Gastroesophageal sphincter (tissue), 4 donors: ENCODE measurements at regions not wholly inside any gene's neighbourhood (a gene's known extent, or its start where the extent isn't known, plus 50 kb on each side); places are given as distances from the start of the nearest gene placed in this dataset.

Experiments
- ATAC-seq: fragments of 150-250 bp; one replicate; pipeline ENCODE4 v1.9.1; 2016; ENCODE audit warnings: mild to moderate bottlenecking, moderate library complexity
- H3K27ac ChIP-seq, 4 donors: fragments of 200-600 bp; sonication (generic) in 3 of 4; 1 replicate in 3 of 4; 2 replicates in 1 of 4; pipeline ENCODE4 v1.5.1; 2016 to 2019
- H3K27me3 ChIP-seq: fragments of 200-600 bp; sonication (generic); one replicate; pipeline ENCODE4 v1.5.1; 2019
- H3K36me3 ChIP-seq, 2 donors: fragments of 200-600 bp; sonication (generic); one replicate each; pipeline ENCODE4 v1.5.1; 2019; ENCODE audit warnings: control low read depth in 1 of 2
- H3K4me1 ChIP-seq, 3 donors: fragments of 200-600 bp; sonication (generic); 1 replicate in 2 of 3; 2 replicates in 1 of 3; pipeline ENCODE4 v1.5.1; 2016 to 2019; ENCODE audit warnings: control low read depth in 2 of 3
- H3K4me3 ChIP-seq, 2 donors: fragments of 200-600 bp; sonication (generic); one replicate each; pipeline ENCODE4 v1.5.1; 2019; ENCODE audit warnings: mild to moderate bottlenecking in 1 of 2, moderate library complexity in 1 of 2
- H3K9me3 ChIP-seq, 3 donors: fragments of 200-600 bp; sonication (generic); one replicate each; pipeline ENCODE4 v1.5.1; 2017 to 2019; ENCODE audit warnings: control low read depth in 2 of 3
- CTCF ChIP-seq, 4 experiments: fragments of 200-600 bp in 2 of 4; fragments of 450-650 bp in 2 of 4; sonication (generic) in 1 of 4; IDR thresholded peaks; one replicate each; pipeline ENCODE4 v1.5.1; 2017 to 2019; ENCODE audit warnings: antibody characterized with exemption in 4 of 4, mild to moderate bottlenecking in 2 of 4, moderate library complexity in 2 of 4
- EP300 ChIP-seq: sonication (generic); formaldehyde crosslinking; IDR thresholded peaks from one replicate; pipeline ENCODE4 v1.6.1; 2017; ENCODE audit warnings: antibody characterized with exemption, mild to moderate bottlenecking
- POLR2A ChIP-seq, 2 donors: fragments of 450-650 bp; IDR thresholded peaks; one replicate each; pipeline ENCODE4 v1.6.1; 2017; ENCODE audit warnings: antibody characterized with exemption in 2 of 2, mild to moderate bottlenecking in 2 of 2, moderate library complexity in 1 of 2
- POLR2AphosphoS5 ChIP-seq: sonication (generic); formaldehyde crosslinking; IDR thresholded peaks from one replicate; pipeline ENCODE4 v1.6.1; 2017; ENCODE audit warnings: antibody characterized with exemption
- WGBS, 2 donors: methylation state at CpG; one replicate each; pipeline ENCODE4 v1.1.5; 2018; ENCODE audit warnings: low coverage in 1 of 2; 5-methylcytosine and 5-hydroxymethylcytosine counted together

GRCh38 chr5:155885199-155885598 is 441.8 kb upstream of the SGCD start:
- no peak overlapping the region for H3K27ac ChIP-seq
- no peaks in the 10 kb centered on the region for H3K9me3 ChIP-seq
- 71 to 87% methylated on average over 1 of the region's 1 CpG for WGBS, 2 donors
- no peak for ATAC-seq
- no peaks in the 10 kb centered on the region for H3K36me3 ChIP-seq
- H3K27me3 ChIP-seq, result no peaks in the 10 kb centered on the region
- no peak for TF ChIP-seq EP300
- no peak for TF ChIP-seq CTCF (IDR thresholded peaks at IDR 0.05)
- no peak for TF ChIP-seq POLR2AphosphoS5
- no peak for TF ChIP-seq POLR2A (IDR thresholded peaks at IDR 0.05)
- H3K4me3 ChIP-seq, result no peak overlapping the region
- no peaks in the 10 kb centered on the region for H3K4me1 ChIP-seq

DNA sequence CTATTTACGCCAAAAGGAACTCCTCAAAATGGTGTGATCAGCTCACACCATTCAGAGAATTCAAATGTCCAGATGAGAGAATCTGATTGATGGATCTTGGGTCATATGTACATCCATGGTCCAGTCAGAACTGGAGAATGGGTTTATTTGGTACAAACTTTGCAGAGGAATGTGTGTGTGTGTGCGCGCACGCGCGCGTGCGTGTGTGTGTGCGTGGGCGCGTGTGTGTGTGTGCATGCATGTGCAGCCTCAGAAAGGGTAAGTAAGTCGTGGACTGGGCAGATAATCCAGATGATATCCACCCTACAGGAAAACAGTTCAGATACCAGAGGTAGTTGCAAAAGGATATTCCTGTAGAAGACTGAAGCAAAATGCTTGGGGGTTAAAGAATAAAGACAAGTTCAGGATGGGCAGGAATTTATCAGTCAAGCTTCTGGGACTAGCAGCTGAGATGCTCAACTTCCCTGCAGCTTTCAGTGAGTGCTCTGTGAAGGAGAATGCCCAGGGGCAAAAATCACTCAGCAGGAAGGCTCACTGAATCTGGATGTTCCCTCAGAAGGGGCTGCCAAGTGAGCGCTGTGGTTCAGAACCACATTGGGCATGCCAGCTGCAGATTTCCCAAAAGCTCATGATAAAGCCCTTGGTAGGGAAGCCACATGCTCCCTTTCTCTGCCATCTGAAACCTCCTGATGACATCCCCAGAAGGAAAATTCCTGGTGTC is 440.5 kb upstream of the SGCD start:
- no peaks in the 10 kb centered on the region for H3K27me3 ChIP-seq
- no peak for ATAC-seq
- H3K36me3 ChIP-seq, result no peaks in the 10 kb centered on the region
- no peaks in the 10 kb centered on the region for H3K9me3 ChIP-seq
- no peak overlapping the region for H3K27ac ChIP-seq
- TF ChIP-seq EP300 (no peak), POLR2A (IDR thresholded peaks at IDR 0.05) (no peak), CTCF (IDR thresholded peaks at IDR 0.05) (no peak)
- WGBS, 2 donors, result 84 to 92% methylated on average over 12 to 13 of the region's 13 CpGs
- no peak overlapping the region for H3K4me3 ChIP-seq
- H3K4me1 ChIP-seq, result no peaks in the 10 kb centered on the region

- Histone ChIP-seq H3K9me3 (no peaks in the 10 kb centered on the region), H3K4me3 (no peak overlapping the region), H3K36me3 (no peaks in the 10 kb centered on the region), H3K4me1 (no peaks in the 10 kb centered on the region), H3K27me3 (no peaks in the 10 kb centered on the region), H3K27ac (no peak overlapping the region)
- TF ChIP-seq EP300 (no peak), POLR2AphosphoS5 (no peak), CTCF (IDR thresholded peaks at IDR 0.05) (no peak), POLR2A (IDR thresholded peaks at IDR 0.05) (no peak)
- ATAC-seq, result no peak
- WGBS, 2 donors, result 94 to 95% methylated on average over 2 of the region's 2 CpGs
These were observed 431.5 kb upstream of the SGCD start for GRCh38 chr5:155895484-155895883.

DNA sequence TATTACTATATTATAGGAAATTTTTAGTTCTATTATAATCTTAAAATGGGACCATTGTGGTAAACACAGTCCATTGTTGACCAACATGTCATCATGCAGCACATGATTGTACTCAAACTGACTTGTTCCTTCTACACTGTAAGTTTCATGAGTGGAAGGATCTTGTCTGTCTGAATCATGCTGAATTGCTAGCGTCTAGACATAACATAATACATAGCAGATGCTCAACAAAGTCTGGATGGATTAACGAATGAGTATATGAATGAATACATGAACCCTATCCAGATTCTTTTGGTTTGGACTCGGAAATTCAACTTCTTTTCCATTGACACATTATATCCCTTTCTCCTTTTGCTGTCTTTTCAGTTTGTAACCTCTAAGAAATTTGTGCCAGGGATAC is 429.2 kb upstream of the SGCD start:
- no peak for TF ChIP-seq CTCF (IDR thresholded peaks at IDR 0.05)
- TF ChIP-seq EP300, result no peak
- no peak for TF ChIP-seq POLR2AphosphoS5
- TF ChIP-seq POLR2A (IDR thresholded peaks at IDR 0.05), result no peak
- Histone ChIP-seq H3K27ac (no peak overlapping the region), H3K9me3 (no peaks in the 10 kb centered on the region), H3K4me3 (no peak overlapping the region), H3K4me1 (no peaks in the 10 kb centered on the region), H3K27me3 (no peaks in the 10 kb centered on the region), H3K36me3 (no peaks in the 10 kb centered on the region)
- 70 to 86% methylated on average over 3 of the region's 3 CpGs for WGBS, 2 donors
- no peak for ATAC-seq

DNA sequence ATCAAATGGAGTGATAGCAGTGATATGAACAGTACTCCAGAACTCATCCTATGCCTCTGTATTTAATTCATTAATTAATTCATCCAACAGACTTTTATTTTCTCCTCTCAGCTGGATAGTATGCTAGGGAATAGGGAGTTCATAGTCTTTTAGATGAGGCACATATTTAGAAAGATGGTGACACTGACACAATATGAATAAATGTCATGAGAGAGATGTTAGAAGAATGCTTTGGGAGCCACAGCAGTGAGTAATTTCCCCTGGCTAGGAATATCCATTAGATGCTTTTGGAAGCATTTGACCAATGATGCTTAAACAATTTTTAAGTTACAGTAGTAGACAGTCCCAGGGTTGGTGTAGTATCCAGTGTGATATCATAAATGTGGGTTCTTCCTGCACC is 428.7 kb upstream of the SGCD start:
- Histone ChIP-seq H3K4me1 (no peaks in the 10 kb centered on the region), H3K36me3 (no peaks in the 10 kb centered on the region), H3K9me3 (no peaks in the 10 kb centered on the region), H3K27me3 (no peaks in the 10 kb centered on the region), H3K4me3 (no peak overlapping the region), H3K27ac (no peak overlapping the region)
- no peak for ATAC-seq
- TF ChIP-seq EP300 (no peak), POLR2AphosphoS5 (no peak), CTCF (IDR thresholded peaks at IDR 0.05) (no peak), POLR2A (IDR thresholded peaks at IDR 0.05) (no peak)
